ENCODE measurements at regions not wholly inside any gene's neighbourhood (a gene's known extent, or its start where the extent isn't known, plus 50 kb on each side); places are given as distances from the start of the nearest gene placed in this dataset.
A peak's percentile ranks its signal among the peaks of the same experiment; 100 is the strongest.
"Not testable (repeated sequence)": the region's sequence is repeated elsewhere in the genome, so short reads cannot be mapped to it uniquely, and the experiment has no call there.

GRCh38 chr11:57047610-57048009 is 58.9 kb downstream of the OR5AK2 start:
- DNase-seq (ENCODE audit: low read depth, low spot score): no peak

GRCh38 chr11:57049749-57050148 is 61.0 kb downstream of the OR5AK2 start:
- no peak for DNase-seq (ENCODE audit: low read depth, low spot score)

DNA sequence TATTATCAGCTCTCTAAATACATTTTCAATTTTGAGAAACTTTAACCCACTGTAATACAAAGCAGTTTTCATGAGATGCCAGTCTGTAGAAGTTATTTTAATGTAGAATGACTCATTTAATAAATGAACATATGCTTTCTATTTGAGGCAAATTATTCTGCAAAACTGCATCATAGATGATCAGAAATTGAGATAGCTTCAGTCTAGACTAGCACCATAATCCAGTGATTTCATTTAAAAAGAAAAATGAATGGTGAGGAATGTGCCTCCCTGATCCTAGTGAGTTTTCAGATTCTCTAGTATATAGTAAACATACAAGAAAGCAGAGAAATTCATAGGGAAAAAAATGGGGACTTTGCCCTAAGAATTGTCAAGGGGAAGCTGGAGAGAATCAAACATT is 66.1 kb downstream of the OR5AK2 start:
- no peak for DNase-seq (ENCODE audit: low read depth, low spot score)

DNA sequence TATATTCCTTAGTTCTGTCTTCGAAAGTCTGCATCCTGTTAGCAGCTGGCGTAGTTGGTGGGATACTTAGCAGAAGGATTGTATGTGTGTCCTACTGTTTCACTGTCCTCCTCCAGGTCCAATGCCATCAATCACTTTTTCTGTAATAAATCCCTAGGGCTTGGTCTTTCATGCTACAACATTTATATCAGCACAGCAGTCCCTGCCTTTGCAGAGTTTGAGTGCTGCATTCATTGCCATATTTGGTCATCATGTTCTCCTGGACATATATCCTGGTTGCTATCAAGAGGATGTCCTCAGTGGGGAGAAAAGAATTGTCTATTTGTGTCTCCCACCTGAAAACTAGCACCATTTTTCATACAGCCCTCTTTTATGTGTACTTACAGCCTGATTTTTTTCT is 67.0 kb downstream of the OR5AK2 start:
- no peak for DNase-seq (ENCODE audit: low read depth, low spot score)

DNA sequence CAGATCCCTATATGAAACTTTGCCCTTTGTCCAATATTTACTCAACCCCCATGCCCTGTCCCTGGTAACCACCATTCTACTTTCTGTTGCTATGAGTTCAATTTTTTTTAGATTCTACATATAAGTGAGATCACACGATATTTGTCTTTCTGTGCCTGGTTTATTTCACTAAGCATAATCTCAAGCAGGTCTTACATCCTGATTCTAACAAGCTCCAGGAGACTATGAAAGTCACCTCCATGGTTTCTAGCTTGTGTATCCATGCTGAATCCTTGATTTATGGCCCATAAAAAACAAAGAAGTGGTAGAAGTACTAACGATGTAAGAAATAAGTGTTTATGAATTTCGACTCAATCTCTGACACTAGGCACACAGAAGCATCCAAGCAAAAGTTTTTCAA is 68.0 kb downstream of the OR5AK2 start:
- DNase-seq (ENCODE audit: low read depth, low spot score): no peak

DNA sequence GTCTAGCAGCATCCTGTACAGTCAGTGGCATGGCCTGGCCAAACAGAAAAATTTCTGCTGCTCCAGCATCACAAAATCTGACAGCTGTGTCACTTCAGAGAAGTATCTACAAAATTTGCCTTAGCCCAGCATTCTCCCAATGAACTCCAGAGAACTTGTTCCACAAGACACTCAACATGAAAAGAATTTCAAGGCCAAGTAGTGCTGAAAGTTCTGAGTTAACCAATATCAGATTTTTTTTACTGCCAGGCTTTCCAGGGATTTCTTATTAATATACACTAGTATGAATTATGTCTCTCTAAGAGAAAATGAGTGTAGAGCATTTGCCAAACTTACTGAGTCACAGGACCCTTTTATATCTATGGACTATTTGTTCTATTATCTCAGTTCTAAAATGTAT is 68.8 kb downstream of the OR5AK2 start:
- no peak for DNase-seq (ENCODE audit: low read depth, low spot score)

GRCh38 chr11:57062957-57063356 is 74.2 kb downstream of the OR5AK2 start:
- not testable (repeated sequence) for DNase-seq (ENCODE audit: low read depth, low spot score)

- no peak for DNase-seq (ENCODE audit: low read depth, low spot score)
Measured at GRCh38 chr11:57069942-57070341, 81.2 kb downstream of the OR5AK2 start.

DNA sequence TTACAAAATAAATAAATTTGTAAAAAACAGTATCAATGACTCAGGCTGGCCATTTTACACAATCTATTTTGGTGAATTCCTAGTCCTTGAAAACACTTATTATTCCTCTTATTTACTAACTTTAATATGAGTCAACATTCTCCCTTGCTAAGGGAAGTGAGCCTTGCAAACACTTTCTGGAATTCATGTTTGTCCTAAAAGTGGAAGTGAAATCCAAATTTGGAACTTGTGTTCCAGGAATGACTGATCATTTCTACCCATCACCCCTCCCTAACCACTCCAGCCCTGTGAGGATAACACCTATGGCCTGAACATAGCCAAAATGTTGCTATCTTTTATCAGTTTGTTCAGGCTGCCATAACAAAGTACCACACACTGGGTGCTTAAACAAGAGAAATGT is 83.1 kb downstream of the OR5AK2 start:
- no peak for DNase-seq (ENCODE audit: low read depth, low spot score)

DNA sequence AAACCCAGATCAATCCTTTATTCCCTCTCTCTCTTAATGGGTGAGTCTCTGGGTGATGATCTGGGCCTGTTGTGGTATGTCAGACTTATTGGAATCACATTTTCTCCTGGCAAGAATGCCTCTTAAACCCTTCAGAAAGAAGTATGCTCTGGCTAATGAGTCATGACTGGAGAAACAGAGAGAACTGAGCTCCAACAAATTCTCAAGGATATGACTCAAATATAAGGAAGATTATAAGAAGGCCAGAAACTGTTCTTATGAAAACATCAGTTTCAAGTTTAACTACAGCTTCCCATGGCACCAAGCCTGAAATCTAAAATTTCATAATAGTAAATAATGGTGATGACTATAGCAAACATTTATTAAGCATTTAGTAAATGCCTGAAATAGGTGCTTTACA is 83.9 kb downstream of the OR5AK2 start:
- peak; percentile 62 for DNase-seq (ENCODE audit: low read depth, low spot score)

- DNase-seq (ENCODE audit: low read depth, low spot score): no peak
Measured at GRCh38 chr11:57073128-57073527, 84.4 kb downstream of the OR5AK2 start.

GRCh38 chr11:57081356-57081755 is 92.6 kb downstream of the OR5AK2 start:
- DNase-seq (ENCODE audit: low read depth, low spot score): no peak

GRCh38 chr11:57082125-57082524 is 93.4 kb downstream of the OR5AK2 start:
- no peak for DNase-seq (ENCODE audit: low read depth, low spot score)

DNA sequence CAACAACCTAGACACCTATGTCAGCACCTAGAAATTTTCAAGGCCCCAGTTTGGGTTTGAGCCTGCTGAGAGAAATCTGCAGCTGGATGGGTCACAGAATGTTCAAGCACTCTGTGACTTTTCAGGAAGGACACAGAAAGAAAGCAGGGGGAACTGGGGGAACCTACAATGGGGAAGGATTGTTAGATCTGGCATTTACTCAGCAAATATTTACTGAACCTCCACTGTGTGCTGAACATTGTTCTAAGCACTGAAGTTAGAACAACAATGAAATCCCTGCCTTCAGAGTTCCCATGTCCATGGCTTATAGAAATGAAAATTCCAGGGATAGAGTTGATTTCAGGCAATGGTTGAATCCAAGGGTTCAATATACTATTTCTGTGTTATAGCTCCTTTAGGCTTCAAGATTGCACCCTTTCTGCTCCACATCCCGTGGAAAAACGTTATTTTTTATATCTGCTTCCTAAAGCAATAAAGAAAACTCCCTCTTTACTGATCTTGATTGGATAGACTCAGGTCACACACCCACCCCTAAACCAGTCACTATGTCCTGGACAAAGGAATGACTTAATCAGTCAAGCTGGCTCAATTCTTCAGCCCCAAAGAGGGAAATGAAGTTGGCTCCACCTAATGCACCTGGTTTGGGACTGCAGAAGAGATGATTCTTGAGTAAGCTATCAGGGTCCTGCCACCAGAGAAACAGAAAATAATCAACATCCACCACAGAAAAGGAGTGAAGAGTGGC is 95.1 kb downstream of the OR5AK2 start:
- no peak for DNase-seq (ENCODE audit: low read depth, low spot score)

- no peak for DNase-seq (ENCODE audit: low read depth, low spot score)
Measured at GRCh38 chr11:57085611-57086010, 96.1 kb upstream of the LRRC55 start.

- DNase-seq (ENCODE audit: low read depth, low spot score): no peak
Measured at GRCh38 chr11:57087991-57088390, 93.8 kb upstream of the LRRC55 start.

DNA sequence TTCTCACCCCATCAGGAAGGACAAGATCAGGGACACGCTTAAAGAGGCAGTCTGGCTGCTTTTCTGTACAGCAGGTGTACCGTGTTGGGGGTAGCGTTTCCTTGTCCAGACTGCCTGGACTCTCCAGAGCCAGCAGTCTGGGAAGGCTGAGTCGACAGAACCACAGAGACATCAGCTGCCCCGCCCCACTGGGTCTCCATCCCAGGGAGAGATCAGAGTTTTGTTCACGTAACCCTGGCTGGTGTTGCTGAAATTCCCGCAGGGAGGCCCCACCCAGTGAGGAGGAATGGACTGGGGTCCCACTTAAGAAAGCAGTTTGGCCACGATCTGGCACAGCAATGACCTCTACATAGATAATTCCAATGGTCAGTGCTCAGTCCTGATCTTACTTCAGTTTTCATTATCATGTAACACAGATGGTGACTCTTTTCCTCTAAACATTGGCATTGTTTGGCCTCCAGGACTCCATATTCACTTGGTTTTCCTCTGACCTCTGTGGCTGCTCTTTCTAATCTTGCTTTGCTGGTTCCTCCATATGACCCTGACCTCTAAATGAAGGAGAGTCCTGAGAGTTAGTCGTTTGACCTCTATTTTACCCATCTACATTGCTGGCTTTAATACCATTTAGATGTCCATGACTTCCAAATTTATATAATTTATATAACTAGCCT is 89.6 kb upstream of the LRRC55 start:
- no peak for DNase-seq (ENCODE audit: low read depth, low spot score)

- DNase-seq (ENCODE audit: low read depth, low spot score): no peak
Measured at GRCh38 chr11:57094181-57094935, 87.4 kb upstream of the LRRC55 start.

- no peak for DNase-seq (ENCODE audit: low read depth, low spot score)
Measured at GRCh38 chr11:57095417-57095816, 86.3 kb upstream of the LRRC55 start.

DNA sequence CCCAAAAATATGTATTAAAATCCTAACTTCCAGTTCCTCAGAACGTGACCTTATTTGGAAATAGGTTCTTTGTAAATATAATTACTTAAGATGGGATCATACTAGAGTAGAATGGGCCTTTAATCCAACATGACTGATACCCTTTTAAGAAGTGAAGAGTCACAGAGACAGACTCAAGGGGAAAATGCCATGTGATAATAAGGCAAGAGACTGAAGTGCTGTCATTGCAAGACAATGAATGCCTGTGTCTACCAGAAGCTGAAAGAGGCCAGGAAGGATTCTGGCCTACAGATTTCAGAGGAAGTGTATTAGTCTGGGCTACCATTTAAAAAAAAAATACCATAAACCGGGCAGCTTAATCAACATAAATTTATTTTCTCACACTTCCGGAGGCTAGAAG is 85.9 kb upstream of the LRRC55 start:
- DNase-seq (ENCODE audit: low read depth, low spot score): no peak

GRCh38 chr11:57097149-57097548 is 84.6 kb upstream of the LRRC55 start:
- no peak for DNase-seq (ENCODE audit: low read depth, low spot score)

- no peak for DNase-seq (ENCODE audit: low read depth, low spot score)
Measured at GRCh38 chr11:57098191-57098590, 83.6 kb upstream of the LRRC55 start.

Measured in smooth muscle cell of the brain vasculature (primary cell).